Chondrocyte (in vitro differentiated cells): ENCODE measurements at regions not wholly inside any gene's neighbourhood (a gene's known extent, or its start where the extent isn't known, plus 50 kb on each side); places are given as distances from the start of the nearest gene placed in this dataset.
A peak's percentile ranks its signal among the peaks of the same experiment; 100 is the strongest.

Experiments
- DNase-seq: peaks from one replicate; pipeline ENCODE4 v3.0.0; 2021; ENCODE audit warnings: mixed read lengths, low spot score
- H3K27ac Mint-ChIP-seq: one replicate; pipeline ENCODE4 v1.8.0; 2021; ENCODE audit warnings: mild to moderate bottlenecking, moderate library complexity, mixed read lengths; ENCODE audit not compliant: unreplicated experiment
- H3K27me3 Mint-ChIP-seq: 2 replicates; pipeline ENCODE4 v1.8.0; 2021; ENCODE audit warnings: low read depth, mixed read lengths
- H3K36me3 Mint-ChIP-seq: 2 replicates; pipeline ENCODE4 v1.8.0; 2021; ENCODE audit warnings: low read depth, mixed read lengths
- H3K4me1 Mint-ChIP-seq: 2 replicates; pipeline ENCODE4 v1.8.0; 2021; ENCODE audit warnings: low read depth, mild to moderate bottlenecking, mixed read lengths
- H3K4me3 Mint-ChIP-seq: one replicate; pipeline ENCODE4 v1.8.0; 2021; ENCODE audit warnings: mild to moderate bottlenecking, moderate library complexity, mixed read lengths; ENCODE audit not compliant: unreplicated experiment
- H3K9me3 Mint-ChIP-seq: 2 replicates; pipeline ENCODE4 v1.8.0; 2021; ENCODE audit warnings: low read depth, mixed read lengths
- CTCF ChIP-seq: fragments of 200-600 bp; sonication (generic); IDR thresholded peaks from 2 replicates; pipeline ENCODE4 v1.5.0; 2021; ENCODE audit warnings: antibody characterized with exemption, mild to moderate bottlenecking, moderate library complexity

- Mint-ChIP-seq H3K27ac (peak overlapping the region; percentile 85), H3K9me3 (no peaks in the 10 kb centered on the region), H3K4me3 (no peak overlapping the region), H3K27me3 (no peaks in the 10 kb centered on the region), H3K36me3 (no peaks in the 10 kb centered on the region), H3K4me1 (peaks cover 39% of the 10 kb centered on the region)
- DNase-seq: no peak
- TF ChIP-seq CTCF: no peak
Measured at GRCh38 chr6:25062070-25062811, 126.5 kb upstream of the RIPOR2 start.

- Mint-ChIP-seq H3K4me3 (no peak overlapping the region), H3K9me3 (no peaks in the 10 kb centered on the region), H3K27ac (no peak overlapping the region), H3K36me3 (no peaks in the 10 kb centered on the region), H3K4me1 (peaks cover 43% of the 10 kb centered on the region), H3K27me3 (no peaks in the 10 kb centered on the region)
- TF ChIP-seq CTCF: no peak
- DNase-seq: no peak
Measured at GRCh38 chr6:25064006-25064405, 128.2 kb upstream of the RIPOR2 start.

GRCh38 chr6:25065666-25066065 is 129.9 kb upstream of the RIPOR2 start:
- no peaks in the 10 kb centered on the region for H3K36me3 Mint-ChIP-seq
- no peaks in the 10 kb centered on the region for H3K9me3 Mint-ChIP-seq
- peaks cover 44% of the 10 kb centered on the region for H3K4me1 Mint-ChIP-seq
- no peak for TF ChIP-seq CTCF
- no peaks in the 10 kb centered on the region for H3K27me3 Mint-ChIP-seq
- H3K27ac Mint-ChIP-seq: no peak overlapping the region
- no peak overlapping the region for H3K4me3 Mint-ChIP-seq
- no peak for DNase-seq

GRCh38 chr6:25066593-25066992 is 130.8 kb upstream of the RIPOR2 start:
- H3K4me3 Mint-ChIP-seq: no peak overlapping the region
- no peaks in the 10 kb centered on the region for H3K27me3 Mint-ChIP-seq
- H3K9me3 Mint-ChIP-seq: no peaks in the 10 kb centered on the region
- H3K27ac Mint-ChIP-seq: no peak overlapping the region
- no peaks in the 10 kb centered on the region for H3K36me3 Mint-ChIP-seq
- no peak for TF ChIP-seq CTCF
- peaks cover 38% of the 10 kb centered on the region for H3K4me1 Mint-ChIP-seq
- DNase-seq: no peak

GRCh38 chr6:25068866-25069265 is 133.1 kb upstream of the RIPOR2 start:
- no peak for DNase-seq
- H3K9me3 Mint-ChIP-seq: peaks cover under 1% of the 10 kb centered on the region
- H3K4me3 Mint-ChIP-seq: no peak overlapping the region
- no peaks in the 10 kb centered on the region for H3K36me3 Mint-ChIP-seq
- H3K27me3 Mint-ChIP-seq: no peaks in the 10 kb centered on the region
- H3K27ac Mint-ChIP-seq: no peak overlapping the region
- TF ChIP-seq CTCF: no peak
- H3K4me1 Mint-ChIP-seq: peaks cover 21% of the 10 kb centered on the region
